LNCaP clone FGC (cell line): ENCODE measurements at regions not wholly inside any gene's neighbourhood (a gene's known extent, or its start where the extent isn't known, plus 50 kb on each side); places are given as distances from the start of the nearest gene placed in this dataset.

Experiments used
- DNase-seq: peaks from one replicate; pipeline ENCODE4 v3.0.0-alpha.2; 2011; ENCODE audit warnings: low read depth
- H3K4me3 ChIP-seq: 2 replicates; pipeline ENCODE4 v1.5.1; 2011; ENCODE audit warnings: mild to moderate bottlenecking, low read depth, low read length, control low read depth
- CTCF ChIP-seq: IDR thresholded peaks from 2 replicates; pipeline ENCODE4 v1.5.1; 2012; ENCODE audit warnings: mild to moderate bottlenecking; ENCODE audit not compliant: control insufficient read depth, insufficient read depth; ENCODE audit errors: extremely low read depth

- TF ChIP-seq CTCF: no peak
- DNase-seq: no peak
- no peak overlapping the region for H3K4me3 ChIP-seq
These were observed 488.6 kb upstream of the SULF2 start for GRCh38 chr20:48273843-48274242.

DNA sequence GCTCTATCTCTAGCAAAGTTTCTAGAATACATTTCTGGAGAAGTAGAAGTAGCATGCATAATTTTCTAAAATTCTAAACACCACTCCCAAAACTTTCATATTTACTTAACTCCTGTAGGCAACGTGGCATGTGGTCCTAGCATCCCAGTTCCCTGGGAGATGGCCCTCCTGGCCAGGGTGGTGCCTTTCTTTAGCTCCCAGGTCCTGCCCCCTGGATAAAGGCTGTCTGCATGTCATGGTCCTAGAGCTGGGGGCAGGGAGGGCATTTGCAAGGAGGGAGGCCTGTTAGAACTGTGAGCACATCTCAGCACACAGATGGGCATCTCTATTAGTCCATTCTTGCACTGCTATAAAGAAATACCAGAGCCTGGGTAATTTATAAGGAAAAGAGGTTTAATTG, 485.6 kb upstream of the SULF2 start:
- no peak for DNase-seq
- no peak overlapping the region for H3K4me3 ChIP-seq
- TF ChIP-seq CTCF: no peak

DNA sequence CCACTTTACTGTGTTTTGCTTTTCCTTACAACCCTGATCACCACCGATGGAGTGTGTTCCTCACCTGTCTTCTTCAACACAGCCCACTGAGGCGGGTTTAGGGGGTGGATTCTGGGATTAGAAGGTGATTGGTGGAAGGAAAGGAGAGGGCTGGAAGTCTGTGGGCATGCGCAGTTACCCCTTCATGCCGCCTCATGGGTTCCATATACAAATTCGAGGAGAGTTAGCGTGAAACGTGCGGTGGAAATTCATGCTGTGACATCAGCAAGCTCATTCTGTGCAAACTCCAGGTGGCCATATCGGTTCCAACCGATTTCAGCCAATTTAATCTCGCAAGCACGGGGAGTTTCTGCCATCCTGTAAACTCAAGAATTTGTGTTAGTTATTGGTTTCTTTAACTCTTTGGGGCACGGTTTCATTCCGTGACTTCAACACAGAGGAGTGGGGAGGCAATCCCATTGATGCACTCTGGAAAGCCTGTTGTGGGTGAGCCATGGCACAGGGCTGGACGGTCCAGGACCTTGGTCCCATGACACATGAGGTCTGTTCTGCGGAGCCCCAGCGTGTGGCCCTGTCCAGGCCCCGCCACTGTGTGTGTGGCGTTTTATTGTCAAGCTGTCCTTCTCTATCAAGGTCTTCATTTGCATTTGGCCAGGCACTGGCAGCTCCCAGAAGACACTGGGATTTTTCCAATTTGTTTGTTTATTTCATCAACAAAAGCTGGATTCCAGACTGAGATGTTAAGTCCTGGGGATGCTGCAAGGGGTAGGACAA, 482.8 kb upstream of the SULF2 start:
- no peak for DNase-seq
- no peak for TF ChIP-seq CTCF
- no peak overlapping the region for H3K4me3 ChIP-seq

GRCh38 chr20:48266571-48266970, 481.3 kb upstream of the SULF2 start:
- no peak for DNase-seq

DNA sequence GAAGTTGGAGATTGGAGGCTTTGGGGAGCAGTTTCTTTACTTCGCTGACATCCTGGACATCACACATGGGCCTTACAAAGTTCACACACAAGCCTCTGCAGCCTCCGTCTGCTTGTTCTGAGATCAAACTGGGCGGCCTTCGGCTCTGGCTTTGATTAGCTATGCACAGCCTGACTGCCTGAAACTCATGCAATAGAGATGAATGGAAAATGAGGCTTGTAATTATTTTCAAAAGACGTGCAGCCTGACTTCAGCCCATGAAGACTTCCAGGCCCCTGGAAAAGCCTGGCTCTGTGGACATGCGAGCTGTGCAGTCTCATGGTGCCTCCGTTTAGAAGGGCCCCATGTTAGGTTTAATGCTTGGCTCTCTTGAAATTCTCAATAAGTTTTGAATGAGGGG, 480.5 kb upstream of the SULF2 start:
- TF ChIP-seq CTCF: no peak
- no peak for DNase-seq
- no peak overlapping the region for H3K4me3 ChIP-seq

More at GRCh38 chr20:48266571-48266970, 481.3 kb upstream of the SULF2 start:
- TF ChIP-seq CTCF: no peak
- no peak overlapping the region for H3K4me3 ChIP-seq

GRCh38 chr20:48262955-48263354, 477.7 kb upstream of the SULF2 start:
- no peak overlapping the region for H3K4me3 ChIP-seq
- DNase-seq: no peak
- no peak for TF ChIP-seq CTCF

- TF ChIP-seq CTCF: no peak
- DNase-seq: peak; percentile 21
- no peak overlapping the region for H3K4me3 ChIP-seq
These were observed 477.2 kb upstream of the SULF2 start for GRCh38 chr20:48262466-48262865.
